ENCODE measurements at regions not wholly inside any gene's neighbourhood (a gene's known extent, or its start where the extent isn't known, plus 50 kb on each side); places are given as distances from the start of the nearest gene placed in this dataset.

GRCh38 chr14:59130462-59130861, 58.0 kb upstream of the DAAM1 start:
- TF ChIP-seq CTCF (IDR thresholded peaks at IDR 0.05; ENCODE audit: low read length) (no peak), EZH2 (IDR thresholded peaks at IDR 0.05; ENCODE audit: borderline replicate concordance, low read length) (no peak)

Measured in OCI-LY1 (cell line).